PC-3 (cell line): ENCODE measurements at regions not wholly inside any gene's neighbourhood (a gene's known extent, or its start where the extent isn't known, plus 50 kb on each side); places are given as distances from the start of the nearest gene placed in this dataset.

Experiments
- ATAC-seq: fragments of 200-7000 bp; cut with Tn5 transposase; 2 replicates; pipeline ENCODE4 v1.9.1; 2020; ENCODE audit warnings: mild to moderate bottlenecking, moderate library complexity
- BruUV-seq: library from RNA; stranded (reverse); fragments of 400-500 nt; replicated peaks from 2 replicates; lab custom pipeline; 2021; lab: Mats Ljungman, UMichigan
- CTCF ChIA-PET: fragments of 300-600 bp; sonication (Branson Sonifier 250); formaldehyde crosslinking; loops from one replicate; lab custom pipeline; 2022; ENCODE audit warnings: antibody characterized with exemption; lab: Charles Lee
- POLR2A ChIA-PET: fragments of 300-600 bp; sonication (Branson Sonifier 250); formaldehyde crosslinking; loops from one replicate; lab custom pipeline; 2022; ENCODE audit warnings: antibody characterized with exemption; ENCODE audit not compliant: unreplicated experiment; lab: Charles Lee
- DNase-seq: peaks from one replicate; pipeline ENCODE4 v3.0.0-alpha.2; 2015
- H2AFZ ChIP-seq: fragments of 300-600 bp; sonication (generic); 2 replicates; pipeline ENCODE4 v1.6.0; 2016; ENCODE audit warnings: antibody characterized with exemption, low read length
- H3F3A ChIP-seq: fragments of 300-600 bp; sonication (generic); one replicate; pipeline ENCODE4 v1.6.0; 2017; ENCODE audit warnings: antibody characterized with exemption, low read length, control low read depth, mild to moderate bottlenecking; ENCODE audit not compliant: unreplicated experiment
- H3K27ac ChIP-seq: fragments of 300-600 bp; sonication (generic); 2 replicates; pipeline ENCODE4 v1.5.1; 2016; ENCODE audit warnings: mild to moderate bottlenecking, low read length
- H3K27me3 ChIP-seq: fragments of 300-600 bp; sonication (generic); 2 replicates; pipeline ENCODE4 v1.6.1; 2016; ENCODE audit warnings: low read length, mixed read lengths
- H3K36me3 ChIP-seq: fragments of 300-600 bp; sonication (generic); 2 replicates; pipeline ENCODE4 v1.6.1; 2016; ENCODE audit warnings: low read depth, mixed run types, low read length, mixed read lengths
- H3K4me1 ChIP-seq: fragments of 300-600 bp; sonication (generic); 2 replicates; pipeline ENCODE4 v1.5.1; 2016; ENCODE audit warnings: low read length; ENCODE audit not compliant: insufficient read depth
- H3K4me2 ChIP-seq: fragments of 300-600 bp; sonication (generic); 2 replicates; pipeline ENCODE4 v1.6.0; 2016; ENCODE audit warnings: low read length
- H3K4me3 ChIP-seq: fragments of 300-600 bp; sonication (generic); 2 replicates; pipeline ENCODE4 v1.5.1; 2016; ENCODE audit warnings: mild to moderate bottlenecking, low read length, mixed read lengths
- H3K79me2 ChIP-seq: fragments of 300-600 bp; sonication (generic); 2 replicates; pipeline ENCODE4 v1.6.1; 2017; ENCODE audit warnings: low read length, mixed read lengths
- H3K9ac ChIP-seq: fragments of 300-600 bp; sonication (generic); 2 replicates; pipeline ENCODE4 v1.6.0; 2016; ENCODE audit warnings: mild to moderate bottlenecking, low read length
- H3K9me2 ChIP-seq: fragments of 300-600 bp; sonication (generic); replicated peaks from 2 replicates; pipeline ENCODE4 v1.6.1; 2016; ENCODE audit warnings: mixed run types, low read length, mixed read lengths
- H3K9me3 ChIP-seq: fragments of 300-600 bp; sonication (generic); 2 replicates; pipeline ENCODE4 v1.6.1; 2016; ENCODE audit warnings: low read length, mixed read lengths
- H4K20me1 ChIP-seq: fragments of 300-600 bp; sonication (generic); 2 replicates; pipeline ENCODE4 v1.6.1; 2016; ENCODE audit warnings: low read length, mixed read lengths
- CTCF ChIP-seq: fragments of 300-600 bp; sonication (generic); conservative IDR thresholded peaks from 2 replicates; pipeline ENCODE4 v1.5.1; 2017; ENCODE audit warnings: antibody characterized with exemption, low read depth, mild to moderate bottlenecking, low read length
- EZH2 ChIP-seq: fragments of 300-600 bp; sonication (generic); IDR thresholded peaks from one replicate; pipeline ENCODE4 v1.6.1; 2017; ENCODE audit warnings: antibody characterized with exemption, mild to moderate bottlenecking, low read length; ENCODE audit not compliant: unreplicated experiment
- EZH2phosphoT487 ChIP-seq: fragments of 300-600 bp; sonication (generic); IDR thresholded peaks from 2 replicates; pipeline ENCODE4 v1.6.1; 2018; ENCODE audit warnings: mild to moderate bottlenecking, antibody characterized with exemption, low read length, borderline replicate concordance
- intact Hi-C: fragments of 100-400 bp; cut with micrococcal nuclease; formaldehyde crosslinking; loops from 2 replicates; pipeline ENCODE4 v1.9.0; 2023

GRCh38 chr12:104815935-104816334 is 142.2 kb downstream of the SLC41A2 start:
- Histone ChIP-seq H3K9ac (no peak overlapping the region), H4K20me1 (no peaks in the 10 kb centered on the region), H3K4me2 (no peak overlapping the region), H3K9me3 (no peaks in the 10 kb centered on the region), H3K27ac (no peak overlapping the region), H3K4me1 (no peaks in the 10 kb centered on the region), H3K79me2 (no peaks in the 10 kb centered on the region), H3F3A (no peaks in the 10 kb centered on the region), H3K9me2 (no peaks in the 10 kb centered on the region), H2AFZ (no peak overlapping the region), H3K36me3 (no peaks in the 10 kb centered on the region), H3K27me3 (no peaks in the 10 kb centered on the region), H3K4me3 (no peak overlapping the region)
- DNase-seq (no peak), ATAC-seq (no peak)
- intact Hi-C loops: no loop called here
- TF ChIP-seq CTCF (no peak), EZH2phosphoT487 (no peak), EZH2 (no peak)
- no TSS peak for BruUV-seq
- POLR2A ChIA-PET: no interaction called here
- CTCF ChIA-PET: no interaction called here

GRCh38 chr12:104814944-104815343 is 143.1 kb downstream of the SLC41A2 start:
- Histone ChIP-seq H3F3A (no peaks in the 10 kb centered on the region), H2AFZ (no peak overlapping the region), H3K27me3 (no peaks in the 10 kb centered on the region), H3K9me2 (no peaks in the 10 kb centered on the region), H4K20me1 (no peaks in the 10 kb centered on the region), H3K4me1 (no peaks in the 10 kb centered on the region), H3K4me3 (no peak overlapping the region), H3K9ac (no peak overlapping the region), H3K79me2 (no peaks in the 10 kb centered on the region), H3K27ac (no peak overlapping the region), H3K36me3 (no peaks in the 10 kb centered on the region), H3K9me3 (no peaks in the 10 kb centered on the region), H3K4me2 (no peak overlapping the region)
- CTCF ChIA-PET: no interaction called here
- POLR2A ChIA-PET: no interaction called here
- no peak for TF ChIP-seq EZH2
- no peak for TF ChIP-seq EZH2phosphoT487
- no peak for TF ChIP-seq CTCF
- no TSS peak for BruUV-seq
- no peak for DNase-seq
- intact Hi-C loops: no loop called here
- no peak for ATAC-seq
